Globus pallidus (tissue), 1 donor: ENCODE measurements at regions not wholly inside any gene's neighbourhood (a gene's known extent, or its start where the extent isn't known, plus 50 kb on each side); places are given as distances from the start of the nearest gene placed in this dataset.
"Not testable (repeated sequence)": the region's sequence is repeated elsewhere in the genome, so short reads cannot be mapped to it uniquely, and the experiment has no call there.

ENCODE experiments used
- DNase-seq: peaks from one replicate; pipeline ENCODE4 v3.0.0-alpha.2; 2015; ENCODE audit warnings: low spot score

GRCh38 chr1:80170811-80171485 is 1164.4 kb upstream of the ADGRL4 start:
- DNase-seq, result no peak

GRCh38 chr1:80164150-80164549 is 1157.6 kb upstream of the ADGRL4 start:
- no peak for DNase-seq

- no peak for DNase-seq
Observed at GRCh38 chr1:80163686-80164085, 1157.2 kb upstream of the ADGRL4 start.

GRCh38 chr1:80158771-80159170 is 1152.2 kb upstream of the ADGRL4 start:
- no peak for DNase-seq

- no peak for DNase-seq
Observed at GRCh38 chr1:80158266-80158665, 1151.7 kb upstream of the ADGRL4 start.

GRCh38 chr1:80155371-80155770 is 1148.8 kb upstream of the ADGRL4 start:
- no peak for DNase-seq

- DNase-seq, result no peak
Observed at GRCh38 chr1:80154176-80154575, 1147.6 kb upstream of the ADGRL4 start.

- DNase-seq, result no peak
Observed at GRCh38 chr1:80153762-80154161, 1147.2 kb upstream of the ADGRL4 start.

- DNase-seq, result no peak
Observed at GRCh38 chr1:80143361-80143760, 1136.8 kb upstream of the ADGRL4 start.

- not testable (repeated sequence) for DNase-seq
Observed at GRCh38 chr1:80137946-80138602, 1131.5 kb upstream of the ADGRL4 start.

- DNase-seq, result no peak
Observed at GRCh38 chr1:80113168-80114038, 1106.9 kb upstream of the ADGRL4 start.

- DNase-seq, result no peak
Observed at GRCh38 chr1:80101159-80101558, 1094.6 kb upstream of the ADGRL4 start.

- no peak for DNase-seq
Observed at GRCh38 chr1:80099713-80100112, 1093.2 kb upstream of the ADGRL4 start.

GRCh38 chr1:80085067-80085466 is 1078.5 kb upstream of the ADGRL4 start:
- DNase-seq, result no peak

GRCh38 chr1:80083892-80084291 is 1077.4 kb upstream of the ADGRL4 start:
- no peak for DNase-seq

GRCh38 chr1:80076469-80076868 is 1069.9 kb upstream of the ADGRL4 start:
- DNase-seq, result no peak

GRCh38 chr1:80075351-80075750 is 1068.8 kb upstream of the ADGRL4 start:
- DNase-seq, result no peak

GRCh38 chr1:80072563-80072962 is 1066.0 kb upstream of the ADGRL4 start:
- no peak for DNase-seq

- DNase-seq, result no peak
Observed at GRCh38 chr1:80066060-80066459, 1059.5 kb upstream of the ADGRL4 start.

- no peak for DNase-seq
Observed at GRCh38 chr1:80064524-80064923, 1058.0 kb upstream of the ADGRL4 start.

GRCh38 chr1:80059940-80060339 is 1053.4 kb upstream of the ADGRL4 start:
- DNase-seq, result no peak

GRCh38 chr1:80056179-80056578 is 1049.6 kb upstream of the ADGRL4 start:
- DNase-seq, result no peak

GRCh38 chr1:80054129-80054528 is 1047.6 kb upstream of the ADGRL4 start:
- no peak for DNase-seq
